GM08714 (cell line): ENCODE measurements at regions not wholly inside any gene's neighbourhood (a gene's known extent, or its start where the extent isn't known, plus 50 kb on each side); places are given as distances from the start of the nearest gene placed in this dataset.

Source experiments
- H3K4me3 ChIP-seq: fragments of 200-500 bp; sonication (Bioruptor generic); 2 replicates; pipeline ENCODE4 v1.5.1; 2014; ENCODE audit warnings: mild to moderate bottlenecking, low read length, inconsistent platforms
- ZNF274 ChIP-seq: IDR thresholded peaks from 2 replicates; pipeline ENCODE4 v1.6.1; 2012; ENCODE audit warnings: mild to moderate bottlenecking, low read depth, low read length

- no peak for TF ChIP-seq ZNF274
- H3K4me3 ChIP-seq = no peak overlapping the region
These were observed 91.8 kb upstream of the ADRA1B start for GRCh38 chr5:159824188-159825161.

GRCh38 chr5:159825551-159826051, 90.7 kb upstream of the ADRA1B start:
- H3K4me3 ChIP-seq = no peak overlapping the region
- no peak for TF ChIP-seq ZNF274

GRCh38 chr5:159826351-159827214, 89.7 kb upstream of the ADRA1B start:
- no peak for TF ChIP-seq ZNF274
- no peak overlapping the region for H3K4me3 ChIP-seq

GRCh38 chr5:159827861-159828260, 88.4 kb upstream of the ADRA1B start:
- TF ChIP-seq ZNF274 = no peak
- no peak overlapping the region for H3K4me3 ChIP-seq

- no peak overlapping the region for H3K4me3 ChIP-seq
- no peak for TF ChIP-seq ZNF274
These were observed 84.2 kb upstream of the ADRA1B start for GRCh38 chr5:159832073-159832472.

GRCh38 chr5:159833088-159833487, 83.2 kb upstream of the ADRA1B start:
- TF ChIP-seq ZNF274 = no peak
- H3K4me3 ChIP-seq = no peak overlapping the region

GRCh38 chr5:159833846-159834245, 82.4 kb upstream of the ADRA1B start:
- TF ChIP-seq ZNF274 = no peak
- H3K4me3 ChIP-seq = no peak overlapping the region

- no peak overlapping the region for H3K4me3 ChIP-seq
- TF ChIP-seq ZNF274 = no peak
These were observed 80.7 kb upstream of the ADRA1B start for GRCh38 chr5:159835548-159835947.

GRCh38 chr5:159836691-159837090, 79.6 kb upstream of the ADRA1B start:
- no peak overlapping the region for H3K4me3 ChIP-seq
- TF ChIP-seq ZNF274 = no peak

GRCh38 chr5:159837860-159838259, 78.4 kb upstream of the ADRA1B start:
- H3K4me3 ChIP-seq = no peak overlapping the region
- TF ChIP-seq ZNF274 = no peak

GRCh38 chr5:159838551-159839222, 77.6 kb upstream of the ADRA1B start:
- no peak overlapping the region for H3K4me3 ChIP-seq
- no peak for TF ChIP-seq ZNF274

GRCh38 chr5:159844267-159845121, 71.8 kb upstream of the ADRA1B start:
- TF ChIP-seq ZNF274 = no peak
- no peak overlapping the region for H3K4me3 ChIP-seq

GRCh38 chr5:159849437-159850083, 66.7 kb upstream of the ADRA1B start:
- TF ChIP-seq ZNF274 = no peak

GRCh38 chr5:159850160-159850559, 66.1 kb upstream of the ADRA1B start:
- no peak overlapping the region for H3K4me3 ChIP-seq
- TF ChIP-seq ZNF274 = no peak

More at GRCh38 chr5:159849437-159850083, 66.7 kb upstream of the ADRA1B start:
- H3K4me3 ChIP-seq = no peak overlapping the region
